HG03575 (cell line): ENCODE measurements at regions not wholly inside any gene's neighbourhood (a gene's known extent, or its start where the extent isn't known, plus 50 kb on each side); places are given as distances from the start of the nearest gene placed in this dataset.

Experiments
- ATAC-seq: cut with Tn5 transposase; IDR thresholded peaks from one replicate; pipeline ENCODE4 v1.9.1; 2021; ENCODE audit not compliant: unreplicated experiment, insufficient number of reproducible peaks, low FRiP score; ENCODE audit errors: extremely low read depth

DNA sequence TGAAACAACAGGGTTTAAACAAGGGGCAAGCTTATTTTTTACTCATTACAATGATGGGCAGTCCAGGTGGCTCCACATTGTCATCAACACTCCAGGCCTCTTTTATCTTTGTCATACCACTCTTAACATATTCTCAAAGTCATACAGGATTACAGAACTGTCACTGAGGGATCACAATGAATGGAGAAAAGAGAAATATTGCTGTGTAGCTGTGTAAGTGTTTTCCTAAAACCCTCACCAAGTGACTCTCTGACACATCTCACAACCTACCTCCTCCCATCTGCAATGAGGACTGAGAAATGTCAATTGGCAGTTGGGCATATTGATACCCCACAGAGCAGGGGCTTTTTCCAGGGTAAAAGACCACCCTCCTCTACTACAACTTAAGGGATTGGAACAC, 562.1 kb downstream of the TBC1D4 start:
- ATAC-seq, result no peak

DNA sequence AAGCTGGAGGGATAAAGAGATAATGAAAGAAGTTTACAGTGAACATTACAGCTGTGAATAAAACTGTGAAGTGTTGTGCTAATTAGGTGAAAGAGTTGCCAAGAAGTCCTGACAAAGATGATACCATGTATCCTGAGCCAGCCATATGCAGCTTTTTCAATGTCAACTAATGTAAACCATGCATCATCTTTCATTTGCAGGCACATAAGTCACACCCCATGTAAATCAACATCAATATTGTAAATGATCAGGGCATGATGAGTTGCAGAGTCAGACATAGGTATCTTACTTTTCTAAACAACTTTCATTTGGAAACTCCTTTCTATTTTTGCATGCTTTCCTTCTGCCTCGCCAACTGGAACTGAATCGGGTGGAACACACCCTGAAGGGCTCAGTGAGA, 569.1 kb downstream of the TBC1D4 start:
- no peak for ATAC-seq

DNA sequence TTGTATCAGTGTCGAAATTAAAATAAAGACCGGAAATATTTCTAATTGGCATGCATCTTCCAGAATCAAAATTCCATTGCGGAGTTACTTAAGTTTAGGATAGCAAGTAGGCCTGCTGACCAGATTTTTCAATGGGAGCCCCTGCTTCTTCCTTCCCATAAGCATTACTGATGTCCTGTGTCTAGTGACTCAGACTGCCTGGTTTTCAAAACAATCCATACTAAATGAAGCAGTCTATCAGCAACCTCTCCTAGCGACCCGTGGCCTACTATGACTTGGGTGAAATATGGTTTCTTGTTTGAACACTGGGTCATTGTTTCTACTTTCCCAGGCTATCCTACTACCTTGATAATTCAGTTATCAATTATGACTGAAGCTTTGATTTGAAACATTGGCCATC, 571.6 kb downstream of the TBC1D4 start:
- ATAC-seq, result no peak

DNA sequence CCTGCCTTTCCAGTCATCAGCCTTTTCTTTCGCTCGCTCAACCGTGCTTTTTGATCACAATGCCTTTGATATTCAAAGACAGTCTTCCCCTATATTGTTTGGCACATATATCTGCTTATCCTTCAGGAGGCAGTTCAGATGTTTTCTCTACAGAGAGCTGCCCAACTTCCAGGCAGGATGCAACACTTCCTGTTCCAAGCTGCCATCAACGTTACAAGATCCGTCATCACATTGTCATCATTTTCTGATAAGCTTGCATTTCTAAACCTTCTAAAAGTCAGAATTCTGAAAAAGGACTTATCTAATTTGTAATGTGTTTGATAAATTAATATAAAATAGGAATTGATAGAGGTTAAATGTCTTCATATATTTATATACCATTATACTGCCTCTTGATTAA, 574.2 kb downstream of the TBC1D4 start:
- ATAC-seq, result no peak

DNA sequence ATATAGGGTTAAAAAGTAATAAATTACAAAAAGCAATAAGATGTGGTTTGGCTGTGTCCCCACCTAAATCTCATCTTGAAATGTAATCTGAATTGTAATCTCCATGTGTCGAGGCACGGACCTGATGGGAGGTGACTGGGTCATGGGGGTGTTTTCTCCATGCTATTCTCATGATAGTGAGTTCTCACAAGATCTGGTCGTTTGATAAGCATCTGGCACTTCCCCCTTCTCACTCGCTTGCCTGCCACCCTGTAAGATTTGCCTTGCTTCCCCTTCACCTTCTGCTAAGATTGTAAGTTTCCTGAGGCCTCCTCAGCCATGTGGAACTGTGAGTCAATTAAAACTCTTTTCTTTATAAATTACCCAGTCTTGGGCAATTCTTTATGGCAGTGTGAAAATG, 577.4 kb downstream of the TBC1D4 start:
- no peak for ATAC-seq

DNA sequence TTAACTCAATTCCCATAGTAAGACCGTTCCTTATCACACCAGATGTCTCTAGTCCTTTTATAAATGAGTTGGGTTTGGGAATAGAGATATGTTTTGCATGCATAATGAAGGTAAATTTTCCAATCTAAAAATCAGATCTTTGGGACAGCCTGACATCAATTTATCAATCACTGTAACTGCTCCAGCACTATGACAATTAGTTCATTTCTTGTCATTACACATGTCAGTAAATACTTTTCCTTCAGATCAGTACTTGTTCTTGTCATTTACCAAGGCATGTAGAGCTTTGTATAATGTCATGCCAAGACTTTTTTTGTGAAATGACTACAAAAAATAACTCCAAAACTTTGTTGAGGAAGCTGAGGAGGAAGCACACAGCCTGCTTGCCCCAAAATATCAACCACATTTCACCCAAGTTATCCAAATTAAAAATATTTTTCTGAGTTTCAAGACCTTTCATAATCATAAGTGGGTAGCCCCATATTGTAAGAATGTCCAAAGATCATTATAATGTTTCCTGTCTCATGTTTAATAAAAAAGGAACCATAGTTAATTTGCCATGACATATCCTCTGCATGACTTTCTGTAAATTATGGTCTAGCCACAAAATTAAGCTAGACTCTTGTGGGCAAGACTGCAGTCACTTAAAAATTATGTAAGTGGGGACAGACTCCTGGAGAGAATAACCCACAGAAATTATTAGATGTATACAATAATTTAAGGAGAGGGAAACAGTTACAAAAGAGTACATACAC, 586.8 kb downstream of the TBC1D4 start:
- ATAC-seq, result no peak

DNA sequence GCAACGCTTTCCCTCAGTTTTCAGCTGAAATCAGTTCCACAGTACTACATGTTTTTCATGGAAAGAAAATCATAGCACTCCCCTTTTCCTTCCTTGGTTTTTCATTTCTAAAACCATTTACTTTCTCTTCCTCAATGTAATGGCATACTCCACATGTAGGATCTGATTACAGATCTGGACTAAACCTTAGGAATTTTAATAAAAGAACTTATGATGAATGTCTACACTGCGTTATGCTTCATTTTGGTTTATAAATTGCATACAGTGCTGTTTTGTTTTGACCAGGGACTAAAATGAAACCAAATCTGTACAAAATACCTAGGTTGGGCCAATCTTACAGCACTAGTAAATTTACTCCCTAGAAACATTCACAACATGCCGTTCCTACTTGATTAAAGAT, 589.9 kb downstream of the TBC1D4 start:
- no peak for ATAC-seq

DNA sequence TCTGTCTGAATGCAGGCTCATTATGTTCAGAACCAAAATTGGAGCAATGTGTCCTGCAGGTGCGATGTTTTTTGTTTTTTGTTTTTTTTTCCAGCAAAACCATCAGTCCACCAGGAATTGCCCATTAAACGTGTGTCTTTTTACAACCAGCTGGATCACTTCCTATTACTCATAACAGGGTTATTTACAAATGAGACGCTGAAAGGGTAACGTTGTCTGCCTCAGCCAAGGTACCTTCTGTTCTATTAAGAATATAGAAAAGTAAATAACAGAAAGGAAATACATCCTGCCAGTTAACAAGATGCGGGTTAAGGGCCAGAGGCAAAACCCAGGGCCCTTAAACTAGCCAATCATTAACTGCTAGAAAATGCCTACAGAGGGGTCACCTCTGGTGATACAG, 590.4 kb downstream of the TBC1D4 start:
- ATAC-seq, result no peak

DNA sequence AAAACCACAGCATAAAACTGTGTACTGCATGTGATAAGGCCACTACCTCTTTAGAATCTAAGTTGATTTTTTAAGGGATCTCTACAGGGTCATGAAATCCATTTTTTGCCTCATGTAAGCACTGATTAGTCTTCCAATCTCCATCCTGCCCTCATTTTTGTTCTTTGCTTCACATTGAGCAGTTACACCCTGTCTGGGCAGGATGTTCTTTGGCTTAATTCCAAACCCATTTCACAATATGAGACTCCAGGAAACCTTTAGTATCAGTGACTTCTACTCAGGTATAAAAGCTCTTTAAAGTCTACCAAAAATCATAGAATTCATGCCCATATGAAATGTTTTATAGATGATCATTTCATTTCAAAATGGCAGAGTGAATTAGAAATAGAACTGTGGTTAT, 592.6 kb downstream of the TBC1D4 start:
- no peak for ATAC-seq

DNA sequence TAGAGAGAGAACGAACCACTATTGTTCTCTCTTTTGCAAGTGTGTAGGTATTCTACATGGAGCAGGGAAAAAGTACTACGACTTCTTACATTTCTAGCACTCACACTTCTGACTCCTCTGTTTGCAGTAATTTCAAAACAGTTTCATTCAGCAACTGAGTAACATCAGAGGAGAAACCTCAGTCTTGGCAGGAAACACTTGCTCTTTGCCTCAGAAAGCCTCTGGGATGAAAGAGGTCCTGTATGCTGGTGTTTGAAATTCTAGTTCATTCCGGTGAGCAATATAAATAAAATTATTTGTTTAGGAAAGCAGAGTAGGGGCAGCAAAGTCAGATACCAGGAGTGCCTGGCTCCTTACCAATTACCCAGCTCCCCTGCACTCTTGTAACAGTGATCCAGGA, 595.5 kb downstream of the TBC1D4 start:
- no peak for ATAC-seq

DNA sequence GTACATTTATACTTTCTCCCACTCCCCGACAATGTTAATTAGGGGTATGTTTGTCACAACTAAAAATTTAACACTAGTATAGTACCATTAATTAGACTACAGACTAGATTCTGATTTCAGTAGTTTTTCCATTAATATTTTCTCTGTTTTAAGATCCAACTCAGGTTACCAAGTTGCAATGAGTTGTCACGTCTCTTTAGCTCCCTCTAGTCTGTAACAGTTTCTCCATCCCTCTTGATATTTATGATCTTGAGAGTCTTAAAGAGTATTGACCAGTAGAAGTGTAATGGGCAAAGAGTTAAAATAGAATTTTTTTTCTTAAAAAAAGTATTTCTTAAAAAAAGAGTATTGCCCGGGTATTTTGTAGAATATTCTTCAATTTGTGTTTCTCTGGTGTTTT, 598.1 kb downstream of the TBC1D4 start:
- no peak for ATAC-seq

DNA sequence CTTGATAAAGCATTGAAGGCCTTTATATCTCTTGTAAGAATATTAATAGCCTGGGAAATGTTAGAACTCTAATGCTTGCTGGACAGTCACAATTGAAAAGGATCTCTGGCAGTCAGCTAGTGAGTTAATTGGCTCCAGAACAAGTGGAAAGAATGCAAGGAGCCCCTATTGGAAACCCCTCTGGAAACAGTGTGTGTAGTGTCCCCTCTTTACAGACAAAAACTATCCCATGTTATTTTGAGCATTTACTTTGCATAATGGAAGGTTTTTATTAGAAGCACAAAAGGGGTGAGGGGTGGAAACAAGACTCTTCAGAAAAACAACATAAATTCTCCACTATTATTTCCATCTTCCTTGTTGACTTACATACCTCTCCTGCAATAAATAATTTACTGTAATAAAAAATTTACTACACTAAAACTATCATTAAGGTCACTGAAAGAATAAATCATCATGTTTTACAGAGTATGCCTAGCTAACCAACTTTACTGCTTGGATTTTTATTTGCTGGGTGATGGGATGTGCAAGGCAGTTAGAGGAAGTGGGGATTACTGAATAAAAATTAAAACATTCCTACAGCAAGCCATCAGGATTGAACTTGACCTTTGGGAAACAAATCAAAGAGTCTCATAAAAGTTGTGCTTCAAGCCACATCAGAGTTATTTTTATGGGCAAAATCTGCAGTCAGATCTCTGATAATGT, 610.4 kb downstream of the TBC1D4 start:
- no peak for ATAC-seq

DNA sequence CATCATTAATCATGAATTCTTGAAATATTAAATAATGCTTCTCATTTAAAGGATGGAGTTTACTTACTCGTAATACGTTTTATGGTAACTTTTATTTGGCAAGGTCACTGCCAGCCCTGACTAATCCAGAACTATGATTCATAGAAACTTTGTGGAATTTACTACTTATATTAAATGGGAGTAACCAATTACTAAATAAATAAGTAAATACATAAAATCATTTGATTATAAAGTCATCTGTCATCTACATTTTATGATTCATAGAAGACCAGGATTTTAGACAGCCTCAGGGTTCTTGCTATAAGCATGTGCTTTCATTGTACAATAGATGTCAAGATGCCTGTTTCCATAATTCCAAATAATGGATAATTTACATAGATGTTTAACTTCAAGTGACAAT, 611.1 kb downstream of the TBC1D4 start:
- ATAC-seq, result no peak

DNA sequence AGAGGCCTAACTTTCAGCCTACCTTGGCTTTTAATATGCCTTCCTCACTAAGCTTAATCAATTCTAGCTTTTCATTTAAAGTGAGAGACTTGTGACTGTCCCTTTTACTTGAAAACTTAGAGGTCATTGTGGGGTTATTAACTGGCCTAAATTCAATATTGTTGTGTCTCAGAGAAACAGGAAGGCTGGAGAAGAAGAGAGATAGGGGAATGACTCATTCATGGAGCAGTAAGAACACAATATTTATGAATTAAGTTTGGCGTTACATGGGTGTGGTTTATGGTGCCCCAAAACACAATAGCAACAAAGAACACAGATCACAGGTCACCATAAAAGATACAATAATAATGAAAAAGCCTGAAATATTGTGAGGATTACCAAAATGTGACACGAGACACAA, 612.1 kb downstream of the TBC1D4 start:
- no peak for ATAC-seq

DNA sequence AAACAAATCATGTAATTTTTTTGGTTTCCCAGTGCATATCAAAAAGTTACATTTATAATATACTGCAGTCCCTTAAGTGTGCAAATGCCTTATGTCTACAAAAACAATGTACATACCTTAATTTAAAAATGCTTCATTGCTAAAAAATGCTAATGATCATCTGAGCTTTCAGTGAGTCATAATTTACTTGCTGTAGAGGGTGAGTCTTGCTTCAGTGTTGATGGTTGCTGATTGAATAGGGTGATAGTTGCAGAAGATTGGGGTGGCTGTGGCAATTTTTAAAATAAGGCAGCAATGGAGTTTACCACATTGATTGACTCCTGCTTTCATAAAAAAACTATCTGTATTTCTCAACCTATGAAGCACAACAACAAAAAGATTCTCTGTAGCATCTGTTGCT, 613.9 kb downstream of the TBC1D4 start:
- no peak for ATAC-seq

DNA sequence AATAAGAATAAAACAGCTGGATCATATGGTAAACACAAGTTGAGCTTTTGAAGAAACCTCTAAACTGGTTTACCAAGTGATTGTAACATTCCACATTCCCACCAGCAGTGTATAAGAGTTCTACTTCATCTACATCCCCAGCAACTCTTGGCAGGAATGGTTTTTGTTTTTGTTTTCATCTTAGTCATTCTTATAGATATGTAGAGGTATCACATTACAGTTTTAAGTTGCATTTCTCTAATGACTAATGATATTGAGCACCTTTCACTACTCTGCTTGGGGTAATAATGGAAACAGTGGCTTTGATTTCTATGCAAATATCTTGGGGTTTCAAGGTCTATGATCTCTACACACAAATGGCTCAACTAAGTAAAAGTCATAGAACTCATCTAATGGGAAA, 614.5 kb downstream of the TBC1D4 start:
- ATAC-seq, result no peak

DNA sequence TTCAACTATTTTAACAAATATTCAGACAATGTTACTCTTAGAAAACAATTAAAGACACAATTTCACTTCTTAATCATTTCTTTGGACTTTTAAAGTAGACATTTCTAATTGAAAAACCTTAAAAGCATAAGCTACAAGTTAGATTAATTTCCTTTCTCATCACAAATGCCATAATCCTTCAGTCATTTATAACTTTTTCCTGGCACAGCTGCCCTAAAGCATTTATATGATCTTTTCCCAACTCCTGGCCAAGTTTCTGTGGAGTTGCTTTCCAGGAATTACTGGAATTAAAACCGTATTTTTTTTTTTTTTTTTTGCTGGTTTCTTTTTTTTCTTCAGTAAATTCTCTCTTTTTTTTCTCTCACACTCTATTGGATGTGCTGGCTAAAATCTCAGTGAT, 615.9 kb downstream of the TBC1D4 start:
- no peak for ATAC-seq

DNA sequence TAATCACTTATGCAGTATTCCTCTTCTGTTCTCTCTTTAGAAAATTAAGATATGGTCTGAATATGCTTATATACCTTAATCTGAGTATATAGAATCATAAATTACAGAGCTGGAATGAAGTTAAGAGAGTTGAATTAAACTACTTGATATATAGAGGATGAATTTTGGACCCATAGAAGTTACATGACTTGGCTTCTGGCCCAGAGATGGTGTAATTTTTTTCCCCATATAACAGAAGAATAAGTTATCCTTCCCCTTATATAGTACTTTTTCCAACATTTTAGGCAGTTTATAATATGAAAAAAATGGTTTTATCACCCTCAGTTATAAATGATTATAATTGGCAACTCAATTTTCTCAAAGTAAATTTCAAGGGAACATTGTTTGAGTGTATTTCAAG, 616.3 kb downstream of the TBC1D4 start:
- no peak for ATAC-seq

DNA sequence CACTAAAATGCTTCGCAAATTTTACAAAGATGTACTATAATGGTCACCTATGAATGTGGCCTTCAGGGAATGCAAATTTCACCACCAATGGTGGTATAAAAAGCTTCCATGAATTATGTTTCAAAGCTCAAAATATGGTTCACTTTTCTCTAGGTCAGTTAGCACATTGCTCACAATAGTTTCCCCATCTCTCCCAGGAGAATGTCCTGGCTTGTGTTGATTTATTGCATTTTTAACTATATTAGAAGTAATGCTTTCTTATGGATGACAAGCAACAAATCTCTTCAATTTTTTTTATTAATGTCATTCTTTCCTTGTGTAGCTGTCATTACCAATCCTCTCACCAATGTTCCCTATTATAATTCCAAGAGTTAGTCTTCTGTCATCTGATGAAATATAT, 621.2 kb downstream of the TBC1D4 start:
- ATAC-seq, result no peak

DNA sequence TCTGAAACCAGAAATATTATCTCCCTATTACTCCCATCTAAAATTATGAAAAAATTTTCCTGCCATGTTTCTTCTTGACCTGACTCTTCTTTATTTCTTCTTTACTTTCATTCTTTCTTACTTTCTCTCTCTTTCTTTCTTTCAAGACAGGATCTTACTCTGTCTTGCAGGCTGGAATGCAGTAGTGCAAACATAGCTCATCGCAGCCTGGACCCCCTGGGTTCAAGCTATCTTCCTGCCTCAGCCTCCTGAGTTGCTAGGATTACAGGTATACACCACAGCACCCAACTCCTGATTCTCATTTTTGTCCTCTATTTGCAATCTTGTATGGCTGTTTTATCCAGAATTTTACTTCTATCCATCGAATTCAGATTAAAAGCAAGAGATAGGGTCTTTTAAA, 631.1 kb downstream of the TBC1D4 start:
- ATAC-seq, result no peak

DNA sequence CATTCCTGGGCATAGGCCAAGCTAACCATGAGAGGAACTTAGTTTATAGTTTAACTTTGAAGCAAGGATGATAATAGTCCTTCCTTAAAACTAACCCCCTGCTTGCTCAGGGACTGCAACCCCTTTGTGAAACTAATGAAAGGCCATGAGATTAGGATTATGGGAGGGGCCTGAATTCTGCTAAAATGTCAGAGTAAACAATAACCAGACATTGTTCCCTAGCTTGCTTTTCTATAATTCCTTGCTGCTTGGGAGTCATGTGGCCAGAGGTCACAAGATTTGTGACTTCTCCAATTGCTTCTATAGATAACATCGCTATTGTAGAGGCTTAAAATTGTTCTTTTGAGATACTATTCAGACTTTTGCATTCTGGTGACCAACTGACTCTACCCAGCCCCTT, 634.0 kb downstream of the TBC1D4 start:
- no peak for ATAC-seq
